DND-41 (cell line): ENCODE measurements at regions not wholly inside any gene's neighbourhood (a gene's known extent, or its start where the extent isn't known, plus 50 kb on each side); places are given as distances from the start of the nearest gene placed in this dataset.

Experiments
- ATAC-seq: fragments of 200-7000 bp; cut with Tn5 transposase; 3 replicates; pipeline ENCODE4 v1.9.1; 2021; ENCODE audit warnings: low read depth; ENCODE audit not compliant: insufficient read depth
- DNase-seq: peaks from one replicate; pipeline ENCODE4 v3.0.0-alpha.2; 2020
- H2AFZ ChIP-seq: 2 replicates; pipeline ENCODE4 v1.6.0; 2012; ENCODE audit warnings: low read depth, low read length
- H3K27ac ChIP-seq: 2 replicates; pipeline ENCODE4 v1.5.1; 2012; ENCODE audit warnings: low read length, inconsistent platforms
- H3K27me3 ChIP-seq: fragments of 200-600 bp; sonication (generic); 2 replicates; pipeline ENCODE4 v1.6.0; 2012; ENCODE audit warnings: low read length, mild to moderate bottlenecking, inconsistent platforms; ENCODE audit not compliant: insufficient read depth, poor library complexity
- H3K36me3 ChIP-seq: 2 replicates; pipeline ENCODE4 v1.5.1; 2012; ENCODE audit warnings: low read length, inconsistent platforms; ENCODE audit not compliant: insufficient read depth
- H3K4me1 ChIP-seq: 2 replicates; pipeline ENCODE4 v1.5.1; 2012; ENCODE audit warnings: mild to moderate bottlenecking, low read length; ENCODE audit not compliant: insufficient read depth
- H3K4me2 ChIP-seq: 2 replicates; pipeline ENCODE4 v1.6.0; 2012; ENCODE audit warnings: mild to moderate bottlenecking, moderate library complexity, low read length, inconsistent platforms; ENCODE audit not compliant: insufficient read depth
- H3K4me3 ChIP-seq, 2 experiments: fragments of 200-600 bp in 1 of 2; shearing (Covaris generic) in 1 of 2; 2 replicates each; pipeline ENCODE4 v1.5.1; 2012 to 2016; ENCODE audit warnings: inconsistent platforms in 2 of 2, low read length in 2 of 2, mild to moderate bottlenecking in 2 of 2, low read depth in 1 of 2, moderate library complexity in 1 of 2
- H3K79me2 ChIP-seq: 2 replicates; pipeline ENCODE4 v1.6.0; 2012; ENCODE audit warnings: low read length, inconsistent platforms; ENCODE audit not compliant: insufficient read depth
- H3K9ac ChIP-seq: 2 replicates; pipeline ENCODE4 v1.6.0; 2012; ENCODE audit warnings: low read depth, mild to moderate bottlenecking, inconsistent platforms, low read length, moderate library complexity
- H3K9me3 ChIP-seq: 2 replicates; pipeline ENCODE4 v1.5.1; 2012; ENCODE audit warnings: low read length, moderate library complexity, mild to moderate bottlenecking, inconsistent platforms; ENCODE audit not compliant: insufficient read depth, severe bottlenecking
- H4K20me1 ChIP-seq: 2 replicates; pipeline ENCODE4 v1.6.0; 2012; ENCODE audit warnings: low read length; ENCODE audit not compliant: insufficient read depth
- CTCF ChIP-seq: IDR thresholded peaks from 2 replicates; pipeline ENCODE4 v1.5.1; 2012; ENCODE audit warnings: borderline replicate concordance, low read length, moderate library complexity, mild to moderate bottlenecking; ENCODE audit not compliant: poor library complexity, severe bottlenecking; ENCODE audit errors: extremely low read depth
- EZH2 ChIP-seq: IDR thresholded peaks from 3 replicates; pipeline ENCODE4 v1.6.1; 2012; ENCODE audit warnings: borderline replicate concordance, low read depth, mild to moderate bottlenecking, moderate library complexity, low read length, inconsistent platforms; ENCODE audit not compliant: severe bottlenecking

- H3K4me1 ChIP-seq = no peaks in the 10 kb centered on the region
- peaks cover 2% of the 10 kb centered on the region for H3K9me3 ChIP-seq
- no peak overlapping the region for H3K9ac ChIP-seq
- no peaks in the 10 kb centered on the region for H3K79me2 ChIP-seq
- H3K4me3 ChIP-seq = no peak overlapping the region
- H3K36me3 ChIP-seq = no peaks in the 10 kb centered on the region
- no peak overlapping the region for H2AFZ ChIP-seq
- TF ChIP-seq EZH2 = no peak
- H3K4me2 ChIP-seq = no peak overlapping the region
- H3K27ac ChIP-seq = no peak overlapping the region
- H3K27me3 ChIP-seq = no peaks in the 10 kb centered on the region
- no peaks in the 10 kb centered on the region for H4K20me1 ChIP-seq
- DNase-seq = no peak
- no peak for ATAC-seq
Observed at GRCh38 chr5:77912721-77913120, 136.6 kb upstream of the TBCA start.

GRCh38 chr5:77910602-77911188 lies 134.6 kb upstream of the TBCA start:
- Histone ChIP-seq H3K4me3 (no peak overlapping the region), H4K20me1 (no peaks in the 10 kb centered on the region), H3K9ac (no peak overlapping the region), H3K4me2 (no peak overlapping the region), H3K27me3 (no peaks in the 10 kb centered on the region), H2AFZ (no peak overlapping the region), H3K27ac (no peak overlapping the region), H3K9me3 (peaks cover 2% of the 10 kb centered on the region), H3K36me3 (no peaks in the 10 kb centered on the region), H3K4me1 (no peaks in the 10 kb centered on the region), H3K79me2 (no peaks in the 10 kb centered on the region)
- TF ChIP-seq CTCF = no peak
- TF ChIP-seq EZH2 = no peak
- DNase-seq (no peak), ATAC-seq (no peak)

GRCh38 chr5:77909237-77909636 lies 133.1 kb upstream of the TBCA start:
- Histone ChIP-seq H3K36me3 (no peaks in the 10 kb centered on the region), H3K27me3 (no peaks in the 10 kb centered on the region), H3K79me2 (no peaks in the 10 kb centered on the region), H2AFZ (no peak overlapping the region), H3K4me2 (no peak overlapping the region), H3K4me3 (no peak overlapping the region), H3K4me1 (no peaks in the 10 kb centered on the region), H4K20me1 (no peaks in the 10 kb centered on the region), H3K9ac (no peak overlapping the region), H3K9me3 (peaks cover under 1% of the 10 kb centered on the region), H3K27ac (no peak overlapping the region)
- TF ChIP-seq EZH2 (no peak), CTCF (no peak)
- no peak for ATAC-seq
- no peak for DNase-seq

GRCh38 chr5:77908787-77909186 lies 132.6 kb upstream of the TBCA start:
- H3K27me3 ChIP-seq = no peaks in the 10 kb centered on the region
- H3K4me3 ChIP-seq = no peak overlapping the region
- H3K4me2 ChIP-seq = no peak overlapping the region
- H3K36me3 ChIP-seq = no peaks in the 10 kb centered on the region
- no peaks in the 10 kb centered on the region for H3K79me2 ChIP-seq
- ATAC-seq (no peak), DNase-seq (no peak)
- no peaks in the 10 kb centered on the region for H4K20me1 ChIP-seq
- H3K9me3 ChIP-seq = no peaks in the 10 kb centered on the region
- H3K27ac ChIP-seq = no peak overlapping the region
- H2AFZ ChIP-seq = no peak overlapping the region
- no peak overlapping the region for H3K9ac ChIP-seq
- TF ChIP-seq CTCF (no peak), EZH2 (no peak)
- H3K4me1 ChIP-seq = no peaks in the 10 kb centered on the region
